HEK293T (cell line): ENCODE measurements at regions not wholly inside any gene's neighbourhood (a gene's known extent, or its start where the extent isn't known, plus 50 kb on each side); places are given as distances from the start of the nearest gene placed in this dataset.

Experiments used
- CTCF ChIA-PET: fragments of 350-600 bp; formaldehyde crosslinking; extraction: SDS; loops from one replicate; lab custom pipeline; 2021; ENCODE audit warnings: antibody characterized with exemption, inconsistent platforms; lab: Yijun Ruan, JAX
- POLR2A ChIA-PET: fragments of 350-600 bp; formaldehyde crosslinking; extraction: SDS; loops from one replicate; lab custom pipeline; 2020; ENCODE audit warnings: antibody characterized with exemption, inconsistent platforms; lab: Yijun Ruan, JAX
- DNase-seq: peaks from one replicate; pipeline ENCODE4 v3.0.0; 2012; ENCODE audit warnings: mixed read lengths; ENCODE audit errors: extremely low spot score
- ARNT ChIP-seq: fragments of 450-650 bp; IDR thresholded peaks from 2 replicates; pipeline ENCODE4 v1.6.1; 2017; ENCODE audit warnings: mild to moderate bottlenecking
- BHLHE40 ChIP-seq: fragments of 450-650 bp; IDR thresholded peaks from 2 replicates; pipeline ENCODE4 v1.6.1; 2016; ENCODE audit warnings: mild to moderate bottlenecking, moderate library complexity, borderline replicate concordance
- CTBP1 ChIP-seq: fragments of 450-650 bp; IDR thresholded peaks from 2 replicates; pipeline ENCODE4 v1.6.1; 2016; ENCODE audit warnings: borderline replicate concordance
- ELF4 ChIP-seq: fragments of 450-650 bp; IDR thresholded peaks from 2 replicates; pipeline ENCODE4 v1.6.1; 2017; ENCODE audit warnings: antibody characterized with exemption
- FOXA1 ChIP-seq: fragments of 450-650 bp; IDR thresholded peaks from 2 replicates; pipeline ENCODE4 v1.6.1; 2016; ENCODE audit warnings: mild to moderate bottlenecking
- FOXK2 ChIP-seq: fragments of 450-650 bp; IDR thresholded peaks from 2 replicates; pipeline ENCODE4 v1.6.1; 2016; ENCODE audit warnings: mild to moderate bottlenecking
- FOXM1 ChIP-seq: fragments of 450-650 bp; IDR thresholded peaks from 2 replicates; pipeline ENCODE4 v1.6.1; 2017; ENCODE audit warnings: mild to moderate bottlenecking, borderline replicate concordance
- HDGF ChIP-seq: fragments of 450-650 bp; IDR thresholded peaks from 2 replicates; pipeline ENCODE4 v1.6.1; 2017; ENCODE audit warnings: antibody characterized with exemption, borderline replicate concordance
- L3MBTL2 ChIP-seq: fragments of 450-650 bp; conservative IDR thresholded peaks from 2 replicates; pipeline ENCODE4 v1.6.1; 2016; ENCODE audit warnings: mild to moderate bottlenecking
- LEF1 ChIP-seq: fragments of 450-650 bp; IDR thresholded peaks from 2 replicates; pipeline ENCODE4 v1.6.1; 2017; ENCODE audit warnings: mild to moderate bottlenecking, borderline replicate concordance
- NFRKB ChIP-seq: fragments of 450-650 bp; IDR thresholded peaks from 2 replicates; pipeline ENCODE4 v1.6.1; 2016; ENCODE audit warnings: mild to moderate bottlenecking, moderate library complexity
- PKNOX1 ChIP-seq: fragments of 450-650 bp; IDR thresholded peaks from 2 replicates; pipeline ENCODE4 v1.6.1; 2016
- SP1 ChIP-seq: fragments of 450-650 bp; IDR thresholded peaks from 2 replicates; pipeline ENCODE4 v1.6.1; 2017
- SUZ12 ChIP-seq: fragments of 450-650 bp; IDR thresholded peaks from 2 replicates; pipeline ENCODE4 v1.6.1; 2016; ENCODE audit warnings: mild to moderate bottlenecking
- TARDBP ChIP-seq: fragments of 450-650 bp; IDR thresholded peaks from 2 replicates; pipeline ENCODE4 v1.6.1; 2016
- ZNF384 ChIP-seq: fragments of 450-650 bp; IDR thresholded peaks from 2 replicates; pipeline ENCODE4 v1.6.1; 2016

DNA sequence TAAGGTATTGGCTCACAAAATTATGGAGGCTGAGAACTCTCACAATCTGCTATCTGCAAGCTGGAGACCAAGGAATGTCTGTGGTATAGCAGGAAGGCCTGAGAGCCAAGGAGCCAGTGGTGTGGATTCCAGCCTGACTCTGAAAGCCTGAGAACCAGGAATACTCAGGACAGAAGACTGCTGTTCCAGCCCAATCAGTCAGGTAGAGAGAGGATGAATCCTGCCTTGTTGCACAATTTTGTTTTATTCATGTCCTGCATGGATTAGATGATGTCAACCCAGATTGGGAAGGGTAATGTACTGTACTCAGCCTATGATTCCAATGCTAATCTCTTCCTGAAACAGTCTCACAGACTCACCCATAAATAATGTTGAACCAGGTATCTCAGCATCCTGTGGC lies 312.4 kb upstream of the KCNMB2 start:
- no peak for DNase-seq
- POLR2A ChIA-PET: interaction anchor here (0.6 kb wide), 1 partner anchor 372 kb away, joined by 3 read pairs; no protein-coding TSS in a partner anchor
- TF ChIP-seq CTBP1: no peak
- TF ChIP-seq SP1: no peak
- TF ChIP-seq L3MBTL2: no peak
- no peak for TF ChIP-seq ZNF384
- TF ChIP-seq ELF4: no peak
- no peak for TF ChIP-seq LEF1
- TF ChIP-seq BHLHE40: no peak
- TF ChIP-seq FOXK2: no peak
- no peak for TF ChIP-seq ARNT
- CTCF ChIA-PET: no interaction called here

DNA sequence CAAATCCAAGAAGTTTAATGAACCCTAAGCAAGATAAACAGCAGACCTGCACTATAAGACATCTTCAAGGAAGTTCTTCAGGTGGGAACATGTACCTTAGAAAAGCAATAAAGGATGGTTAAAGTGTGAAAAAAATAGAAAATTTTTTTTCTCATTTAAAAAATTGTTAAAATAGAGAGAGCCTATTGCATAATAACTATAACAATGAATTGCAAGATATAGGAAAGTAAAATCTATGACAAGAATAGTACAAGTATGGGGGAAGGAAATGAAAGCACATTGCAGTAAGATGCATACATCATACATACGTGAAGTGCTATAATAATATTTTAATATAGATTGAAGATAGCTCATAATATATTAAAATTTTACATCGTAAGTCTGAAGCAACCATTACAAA lies 310.1 kb upstream of the KCNMB2 start:
- TF ChIP-seq FOXM1 (no peak), NFRKB (no peak)
- no peak for DNase-seq
- ChIA-PET CTCF (no interaction called here), POLR2A (no interaction called here)

DNA sequence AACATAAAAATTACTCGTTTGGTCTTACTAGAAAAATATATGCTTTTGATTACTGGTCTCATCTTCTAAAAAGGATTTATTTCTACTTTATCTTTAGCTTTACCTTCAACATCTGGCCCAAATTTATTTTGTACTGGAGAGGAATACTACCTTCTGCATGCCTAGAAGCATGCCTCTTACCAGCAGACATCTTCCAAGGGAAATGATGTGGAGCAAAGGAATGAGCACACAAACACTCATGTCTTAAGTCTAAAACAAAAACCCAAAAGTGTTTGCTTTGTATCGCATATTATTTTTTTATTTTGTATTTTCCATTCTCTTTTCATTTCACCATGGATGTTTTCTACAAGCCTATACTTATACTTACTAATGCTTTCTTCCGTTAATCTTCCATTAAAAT lies 304.6 kb upstream of the KCNMB2 start:
- DNase-seq: no peak
- ChIA-PET POLR2A (no interaction called here), CTCF (no interaction called here)
- TF ChIP-seq L3MBTL2: no peak
- TF ChIP-seq HDGF: no peak
- TF ChIP-seq BHLHE40: no peak
- TF ChIP-seq NFRKB: no peak
- no peak for TF ChIP-seq LEF1
- no peak for TF ChIP-seq CTBP1
- no peak for TF ChIP-seq FOXK2
- no peak for TF ChIP-seq PKNOX1
- TF ChIP-seq ZNF384: no peak
- no peak for TF ChIP-seq TARDBP
- no peak for TF ChIP-seq ARNT
- no peak for TF ChIP-seq SUZ12

DNA sequence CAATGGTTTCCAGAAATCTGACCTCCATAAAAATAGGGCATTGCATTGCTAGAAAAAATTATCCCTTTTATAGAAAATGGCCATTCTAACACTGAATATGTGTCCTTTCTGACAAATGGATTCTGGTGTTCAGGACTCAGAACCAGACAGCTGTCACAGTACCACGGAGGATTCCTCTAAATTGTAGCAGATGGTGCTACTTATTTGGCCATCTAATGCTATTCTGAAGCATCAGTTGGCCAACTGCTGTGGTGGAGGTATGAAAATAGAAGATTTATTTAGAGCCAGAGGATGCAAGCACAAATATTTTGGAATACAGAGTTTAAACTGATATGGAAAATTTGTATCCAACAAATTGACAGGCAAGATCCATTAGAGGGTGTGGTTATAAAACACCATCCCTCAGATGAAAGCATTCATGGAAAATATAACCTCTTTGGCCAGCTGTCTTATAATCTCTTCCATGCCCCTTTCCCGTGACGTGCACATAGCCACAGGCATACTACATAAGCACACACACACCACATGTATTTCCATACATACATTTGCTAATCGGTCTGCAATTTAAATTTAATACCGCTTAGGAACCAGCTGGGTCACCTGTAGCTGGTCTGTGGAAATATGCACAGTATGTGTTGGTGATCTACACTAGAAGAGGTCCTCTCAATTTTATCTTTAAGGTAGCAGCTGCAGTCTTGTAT lies 302.7 kb upstream of the KCNMB2 start:
- TF ChIP-seq ARNT (no peak), LEF1 (no peak)
- ChIA-PET CTCF (no interaction called here), POLR2A (no interaction called here)
- no peak for DNase-seq

- no peak for TF ChIP-seq NFRKB
- TF ChIP-seq PKNOX1: no peak
- TF ChIP-seq ELF4: no peak
- no peak for TF ChIP-seq ZNF384
- TF ChIP-seq FOXA1: no peak
- no peak for TF ChIP-seq HDGF
- no peak for TF ChIP-seq FOXM1
- TF ChIP-seq L3MBTL2: no peak
- DNase-seq: no peak
- ChIA-PET CTCF (no interaction called here), POLR2A (no interaction called here)
Measured at GRCh38 chr3:178236555-178237277, 299.5 kb upstream of the KCNMB2 start.

DNA sequence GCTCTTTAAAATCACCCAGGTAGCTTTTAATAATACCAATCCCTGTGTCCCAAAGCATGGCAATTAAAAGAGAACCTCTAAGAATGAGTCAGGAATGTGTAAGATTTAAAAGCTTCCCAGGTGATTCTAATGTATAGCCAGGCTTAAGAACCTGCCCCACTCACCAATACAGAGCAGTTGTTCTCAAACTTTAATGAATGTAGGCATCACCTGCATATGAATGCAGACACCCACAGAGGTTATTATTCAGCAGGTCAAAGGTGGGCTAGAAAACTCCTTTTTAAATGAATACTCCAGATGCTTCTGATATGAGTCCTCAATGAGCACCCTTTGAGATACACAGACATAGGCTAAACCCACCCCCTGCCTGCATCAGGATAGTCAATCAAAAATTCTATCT lies 298.1 kb upstream of the KCNMB2 start:
- CTCF ChIA-PET: no interaction called here

More for the DNA sequence above, 298.1 kb upstream of the KCNMB2 start:
- POLR2A ChIA-PET: no interaction called here
- DNase-seq: no peak
- no peak for TF ChIP-seq ELF4
- TF ChIP-seq TARDBP: no peak
- no peak for TF ChIP-seq PKNOX1
- no peak for TF ChIP-seq BHLHE40
- no peak for TF ChIP-seq FOXM1
